ENCODE measurements at regions not wholly inside any gene's neighbourhood (a gene's known extent, or its start where the extent isn't known, plus 50 kb on each side); places are given as distances from the start of the nearest gene placed in this dataset.

DNA sequence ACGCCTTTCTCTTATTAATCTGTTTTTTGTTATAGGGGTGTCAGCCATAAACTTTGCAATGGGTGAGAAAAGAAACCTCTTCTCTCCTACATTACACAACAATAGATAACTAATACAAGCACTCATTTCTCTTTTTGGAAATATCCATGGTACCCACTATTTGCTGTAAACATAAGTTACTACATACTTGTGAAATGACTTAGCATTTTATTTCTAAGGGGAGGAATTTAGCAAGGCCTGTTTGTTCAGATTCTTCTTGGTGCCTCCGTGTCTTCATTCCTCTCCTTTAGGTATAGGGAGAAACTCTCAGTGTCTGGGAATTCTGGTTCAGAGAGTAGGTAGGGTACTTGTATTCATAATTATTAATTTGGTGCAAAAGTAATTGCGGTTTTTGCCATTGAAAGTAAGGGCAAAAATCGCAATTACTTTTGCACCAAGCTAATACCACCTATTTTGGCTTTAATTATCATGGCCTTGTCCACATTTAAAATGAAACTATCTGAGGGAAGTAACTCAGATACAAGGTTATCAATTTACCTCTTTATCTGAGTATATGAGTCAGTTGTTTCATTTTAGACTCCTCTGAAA lies 134.8 kb downstream of the MREG start:
- no peaks in the 10 kb centered on the region for H3K4me1 ChIP-seq (ENCODE audit: control insufficient read depth, insufficient read depth, low read length)
- H3K9me3 ChIP-seq (ENCODE audit: control insufficient read depth, insufficient read depth, low read depth, low read length) = no peaks in the 10 kb centered on the region
- ATAC-seq (no peak), DNase-seq (ENCODE audit: low read depth, low spot score) (no peak)
- POLR2A ChIA-PET = no interaction called here
- TF ChIP-seq SIN3A (IDR thresholded peaks at IDR 0.05; ENCODE audit: borderline replicate concordance, insufficient read depth, low read depth, low read length) (no peak), TCF7L2 (IDR thresholded peaks at IDR 0.05; ENCODE audit: low read depth, low read length) (no peak), POLR2AphosphoS5 (IDR thresholded peaks at IDR 0.05; ENCODE audit: low read depth, low read length) (no peak), CTCF (IDR thresholded peaks at IDR 0.05) (no peak)
- TF ChIP-seq, protein P1, sequence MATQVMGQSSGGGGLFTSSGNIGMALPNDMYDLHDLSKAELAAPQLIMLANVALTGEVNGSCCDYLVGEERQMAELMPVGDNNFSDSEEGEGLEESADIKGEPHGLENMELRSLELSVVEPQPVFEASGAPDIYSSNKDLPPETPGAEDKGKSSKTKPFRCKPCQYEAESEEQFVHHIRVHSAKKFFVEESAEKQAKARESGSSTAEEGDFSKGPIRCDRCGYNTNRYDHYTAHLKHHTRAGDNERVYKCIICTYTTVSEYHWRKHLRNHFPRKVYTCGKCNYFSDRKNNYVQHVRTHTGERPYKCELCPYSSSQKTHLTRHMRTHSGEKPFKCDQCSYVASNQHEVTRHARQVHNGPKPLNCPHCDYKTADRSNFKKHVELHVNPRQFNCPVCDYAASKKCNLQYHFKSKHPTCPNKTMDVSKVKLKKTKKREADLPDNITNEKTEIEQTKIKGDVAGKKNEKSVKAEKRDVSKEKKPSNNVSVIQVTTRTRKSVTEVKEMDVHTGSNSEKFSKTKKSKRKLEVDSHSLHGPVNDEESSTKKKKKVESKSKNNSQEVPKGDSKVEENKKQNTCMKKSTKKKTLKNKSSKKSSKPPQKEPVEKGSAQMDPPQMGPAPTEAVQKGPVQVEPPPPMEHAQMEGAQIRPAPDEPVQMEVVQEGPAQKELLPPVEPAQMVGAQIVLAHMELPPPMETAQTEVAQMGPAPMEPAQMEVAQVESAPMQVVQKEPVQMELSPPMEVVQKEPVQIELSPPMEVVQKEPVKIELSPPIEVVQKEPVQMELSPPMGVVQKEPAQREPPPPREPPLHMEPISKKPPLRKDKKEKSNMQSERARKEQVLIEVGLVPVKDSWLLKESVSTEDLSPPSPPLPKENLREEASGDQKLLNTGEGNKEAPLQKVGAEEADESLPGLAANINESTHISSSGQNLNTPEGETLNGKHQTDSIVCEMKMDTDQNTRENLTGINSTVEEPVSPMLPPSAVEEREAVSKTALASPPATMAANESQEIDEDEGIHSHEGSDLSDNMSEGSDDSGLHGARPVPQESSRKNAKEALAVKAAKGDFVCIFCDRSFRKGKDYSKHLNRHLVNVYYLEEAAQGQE (IDR thresholded peaks at IDR 0.05; ENCODE audit: insufficient read depth in 1 of 2, low read depth in 2 of 2, low read length in 1 of 2) = no peak
- CTCF ChIA-PET = no interaction called here
- no peaks in the 10 kb centered on the region for H3K27me3 ChIP-seq (ENCODE audit: control insufficient read depth, insufficient read depth, low read length)
- in situ Hi-C loops (cut with HindIII; ENCODE audit: low pct_unique_long_range_greater_than_20kb, low sequenced_read_pairs) (no loop called here), intact Hi-C loops (cut with micrococcal nuclease; ENCODE audit: unreplicated experiment) (no loop called here)
- no peaks in the 10 kb centered on the region for H3K36me3 ChIP-seq (ENCODE audit: control insufficient read depth, insufficient read depth, low read length)
- no peak overlapping the region for H3K27ac ChIP-seq (ENCODE audit: low read length)
- BruUV-seq (replicated peaks) = no TSS peak
- no peak overlapping the region for H3K4me3 ChIP-seq (ENCODE audit: low read depth in 2 of 2, low read length in 2 of 2)

- CTCF ChIA-PET = no interaction called here
Observed at GRCh38 chr2:215876937-215877238, 136.5 kb downstream of the MREG start.

GRCh38 chr2:215876139-215876936 lies 137.0 kb downstream of the MREG start:
- no peaks in the 10 kb centered on the region for H3K4me1 ChIP-seq (ENCODE audit: control insufficient read depth, insufficient read depth, low read length)
- no peaks in the 10 kb centered on the region for H3K36me3 ChIP-seq (ENCODE audit: control insufficient read depth, insufficient read depth, low read length)
- H3K9me3 ChIP-seq (ENCODE audit: control insufficient read depth, insufficient read depth, low read depth, low read length) = no peaks in the 10 kb centered on the region
- H3K27me3 ChIP-seq (ENCODE audit: control insufficient read depth, insufficient read depth, low read length) = no peaks in the 10 kb centered on the region
- BruUV-seq (replicated peaks) = no TSS peak
- no peak for ATAC-seq
- intact Hi-C loops (cut with micrococcal nuclease; ENCODE audit: unreplicated experiment) (no loop called here), in situ Hi-C loops (cut with HindIII; ENCODE audit: low pct_unique_long_range_greater_than_20kb, low sequenced_read_pairs) (no loop called here)
- no peak overlapping the region for H3K4me3 ChIP-seq (ENCODE audit: low read depth in 2 of 2, low read length in 2 of 2)
- TF ChIP-seq TCF7L2 (IDR thresholded peaks at IDR 0.05; ENCODE audit: low read depth, low read length) = no peak
- TF ChIP-seq CTCF (IDR thresholded peaks at IDR 0.05) = no peak
- no peak for TF ChIP-seq POLR2AphosphoS5 (IDR thresholded peaks at IDR 0.05; ENCODE audit: low read depth, low read length)
- TF ChIP-seq SIN3A (IDR thresholded peaks at IDR 0.05; ENCODE audit: borderline replicate concordance, insufficient read depth, low read depth, low read length) = no peak
- TF ChIP-seq, protein P1 (IDR thresholded peaks at IDR 0.05; ENCODE audit: insufficient read depth in 1 of 2, low read depth in 2 of 2, low read length in 1 of 2) = no peak
- POLR2A ChIA-PET = no interaction called here
- DNase-seq (ENCODE audit: low read depth, low spot score) = no peak
- H3K27ac ChIP-seq (ENCODE audit: low read length) = no peak overlapping the region
- CTCF ChIA-PET = no interaction called here

More at GRCh38 chr2:215876937-215877238, 136.5 kb downstream of the MREG start:
- no peaks in the 10 kb centered on the region for H3K36me3 ChIP-seq (ENCODE audit: control insufficient read depth, insufficient read depth, low read length)
- DNase-seq (ENCODE audit: low read depth, low spot score) (no peak), ATAC-seq (no peak)
- H3K4me1 ChIP-seq (ENCODE audit: control insufficient read depth, insufficient read depth, low read length) = no peaks in the 10 kb centered on the region
- no peaks in the 10 kb centered on the region for H3K9me3 ChIP-seq (ENCODE audit: control insufficient read depth, insufficient read depth, low read depth, low read length)
- H3K4me3 ChIP-seq (ENCODE audit: low read depth in 2 of 2, low read length in 2 of 2) = no peak overlapping the region
- in situ Hi-C loops (cut with HindIII; ENCODE audit: low pct_unique_long_range_greater_than_20kb, low sequenced_read_pairs) (no loop called here), intact Hi-C loops (cut with micrococcal nuclease; ENCODE audit: unreplicated experiment) (no loop called here)
- POLR2A ChIA-PET = no interaction called here
- TF ChIP-seq SIN3A (IDR thresholded peaks at IDR 0.05; ENCODE audit: borderline replicate concordance, insufficient read depth, low read depth, low read length) (no peak), TCF7L2 (IDR thresholded peaks at IDR 0.05; ENCODE audit: low read depth, low read length) (no peak)
- H3K27me3 ChIP-seq (ENCODE audit: control insufficient read depth, insufficient read depth, low read length) = no peaks in the 10 kb centered on the region
- BruUV-seq (replicated peaks) = no TSS peak
- no peak overlapping the region for H3K27ac ChIP-seq (ENCODE audit: low read length)
